HG03175 (cell line): ENCODE measurements at regions not wholly inside any gene's neighbourhood (a gene's known extent, or its start where the extent isn't known, plus 50 kb on each side); places are given as distances from the start of the nearest gene placed in this dataset.

Source experiments
- ATAC-seq: cut with Tn5 transposase; IDR thresholded peaks from one replicate; pipeline ENCODE4 v1.9.1; 2021; ENCODE audit warnings: mild to moderate bottlenecking, moderate library complexity; ENCODE audit not compliant: unreplicated experiment

DNA sequence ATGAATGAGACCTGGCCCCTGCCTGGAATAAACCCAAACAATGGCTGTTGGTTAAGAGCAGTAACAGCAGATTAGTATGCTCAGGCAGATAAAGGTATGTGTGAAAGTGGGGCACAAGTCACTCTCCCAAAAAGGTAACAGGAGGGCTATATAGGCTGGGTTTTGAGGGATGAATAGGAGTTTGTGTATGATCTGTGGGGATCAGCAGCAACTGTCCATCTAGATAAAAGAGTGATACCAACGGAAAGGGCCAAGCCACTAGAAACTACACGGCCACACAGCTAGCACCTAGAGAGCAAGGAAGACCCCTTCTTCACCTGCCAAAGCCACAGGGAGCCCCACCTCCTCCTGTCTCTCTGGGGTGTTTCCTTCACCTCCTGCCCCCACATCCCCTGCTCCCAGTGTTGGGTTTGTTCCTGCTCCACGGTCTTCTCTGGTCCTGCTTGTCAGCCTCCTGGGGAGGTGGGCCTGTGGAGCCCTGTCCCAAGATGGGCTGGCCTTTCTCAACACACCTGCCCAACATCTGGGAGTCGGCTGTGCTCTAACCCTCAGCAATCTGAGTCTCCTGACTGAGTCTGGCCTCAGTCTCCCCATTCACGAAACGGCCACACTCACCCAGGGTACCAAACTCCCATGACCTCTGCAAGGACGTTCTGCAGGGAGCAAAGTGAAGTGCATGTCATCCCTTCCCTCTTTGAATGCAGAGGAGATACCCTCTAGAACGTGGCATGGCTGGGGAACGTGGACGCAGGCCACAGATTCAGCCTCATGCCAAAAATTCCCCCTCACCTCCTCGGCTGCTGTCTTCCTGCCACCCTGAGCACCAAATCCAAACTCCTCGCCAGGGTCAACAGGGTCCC lies 108.2 kb downstream of the NCOR2 start:
- ATAC-seq, result no peak

DNA sequence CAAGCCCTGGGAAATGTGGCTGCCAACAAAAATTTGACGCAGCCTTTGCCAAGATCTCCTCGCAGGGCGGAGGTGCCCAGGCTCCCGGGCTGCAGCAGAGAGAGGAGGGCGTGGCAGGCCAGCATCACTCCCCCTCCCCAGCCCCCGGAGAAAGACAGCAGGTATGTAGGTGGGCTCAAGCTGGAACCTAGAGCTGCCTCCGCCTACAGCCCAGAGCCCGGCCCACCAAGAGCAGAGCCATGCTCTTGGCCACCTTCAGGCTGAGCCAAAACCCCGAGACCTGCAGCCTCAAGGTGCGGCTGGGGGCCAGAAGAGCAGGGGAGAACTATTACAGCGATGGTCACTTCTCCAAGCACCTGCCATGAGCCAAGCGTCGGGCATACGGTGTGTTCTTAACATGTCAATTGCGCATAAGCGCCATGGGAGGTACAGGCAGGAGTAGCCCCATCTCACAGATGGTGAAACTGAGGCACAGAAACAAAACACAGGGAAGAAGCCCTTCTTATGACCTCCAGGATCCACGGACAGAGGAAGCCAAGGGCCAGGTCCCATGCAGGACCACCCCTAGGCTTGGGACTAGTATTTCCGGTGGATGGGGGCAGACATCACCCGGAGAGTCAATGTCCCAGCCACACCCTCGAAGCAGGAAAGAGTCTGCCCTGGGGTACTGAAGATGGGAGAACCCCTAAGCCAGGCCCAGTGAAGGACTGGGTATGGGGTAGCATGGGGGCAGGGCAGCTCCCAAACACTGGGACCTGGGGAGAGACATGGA lies 109.0 kb downstream of the NCOR2 start:
- no peak for ATAC-seq

DNA sequence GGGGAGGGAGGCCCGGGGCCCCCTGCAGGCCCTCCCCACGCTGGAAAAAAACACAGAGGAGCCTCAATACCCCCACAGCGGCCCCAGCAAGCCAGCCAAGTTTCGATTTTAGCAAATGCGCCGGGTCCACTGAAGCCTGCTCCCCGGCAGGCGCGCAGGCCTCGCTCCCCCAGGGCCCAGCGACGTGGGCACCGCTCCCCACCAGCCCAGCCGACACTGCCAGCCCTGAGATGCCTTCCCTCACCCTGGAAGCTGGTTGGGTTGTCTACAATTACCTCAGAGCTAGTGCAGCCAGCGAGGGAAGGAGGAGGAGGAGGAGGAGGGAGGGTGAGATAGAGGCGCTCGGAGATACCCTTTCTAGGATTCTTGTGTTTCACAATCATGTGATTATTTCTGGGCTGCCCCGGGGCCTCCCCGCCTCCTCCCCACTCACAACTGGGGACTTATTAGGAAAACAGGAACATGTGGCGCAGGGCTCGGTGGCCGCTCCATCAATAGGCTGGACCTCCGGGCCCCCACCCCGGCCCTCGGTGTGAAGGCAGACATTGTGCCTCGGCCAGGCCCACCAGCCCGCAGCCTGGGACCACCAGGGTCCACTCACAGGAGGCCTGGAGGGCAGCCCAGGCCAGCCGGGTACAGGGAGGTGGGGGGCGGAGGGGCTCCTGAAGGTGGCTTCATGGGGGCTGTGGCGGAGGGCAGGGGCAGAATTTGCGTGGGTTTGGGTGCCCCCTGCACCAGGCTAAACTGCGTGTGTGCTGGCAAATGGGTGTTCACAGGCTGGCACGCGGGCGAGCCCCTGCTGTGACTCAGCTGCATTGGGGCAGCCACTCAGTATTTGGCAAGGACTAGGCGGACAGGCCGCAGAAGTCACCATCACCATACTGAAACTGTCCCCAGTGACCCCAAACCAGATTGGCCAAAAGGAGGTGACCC lies 109.9 kb downstream of the NCOR2 start:
- no peak for ATAC-seq

DNA sequence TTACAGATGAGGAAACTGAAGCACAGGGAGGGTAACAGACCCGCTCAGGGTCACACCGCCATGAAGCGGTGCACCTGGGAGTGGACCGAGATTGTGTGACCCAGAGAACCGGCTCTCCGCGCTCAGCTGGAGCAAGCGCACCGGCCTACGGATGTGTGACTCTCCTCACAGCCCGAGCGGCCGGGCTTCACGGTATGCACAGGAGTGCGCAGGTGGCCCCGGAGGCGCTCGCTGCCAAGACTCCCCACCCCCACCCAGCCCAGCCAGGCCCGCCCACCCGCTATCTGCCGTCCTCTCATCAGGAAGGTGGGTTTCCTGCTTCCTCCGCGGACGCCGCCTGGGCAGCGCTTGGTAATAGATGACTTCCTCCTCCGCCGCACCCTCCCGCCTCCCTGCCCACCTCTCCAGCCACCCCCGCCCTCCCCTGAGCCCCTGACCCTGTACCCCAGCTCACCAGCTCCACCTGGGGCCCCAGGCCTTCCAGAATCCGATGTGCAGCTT lies 110.7 kb downstream of the NCOR2 start:
- no peak for ATAC-seq

DNA sequence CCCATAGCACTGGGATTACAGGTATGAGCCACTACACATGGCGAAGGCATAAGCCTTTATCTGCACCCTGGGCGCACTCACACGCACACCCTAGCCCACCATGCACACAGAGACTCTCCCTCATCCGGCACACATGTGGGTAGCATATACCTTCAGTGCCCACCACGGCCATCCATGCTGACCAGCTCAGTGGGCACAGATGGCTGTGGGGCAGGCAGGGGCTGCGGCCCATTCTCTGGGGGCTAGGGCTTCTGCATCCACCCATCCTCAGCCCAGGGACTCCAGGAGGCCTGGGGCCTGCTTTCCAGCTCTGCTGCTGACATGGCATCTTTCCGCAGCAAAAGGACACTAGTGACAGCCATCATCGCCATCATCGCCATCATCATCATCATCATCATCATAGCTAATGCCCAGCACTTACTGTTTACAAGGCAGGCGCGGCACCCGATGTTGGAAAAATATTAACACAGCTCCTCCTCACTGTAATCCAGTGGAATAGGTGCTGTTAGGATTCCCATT lies 111.2 kb downstream of the NCOR2 start:
- ATAC-seq, result no peak

DNA sequence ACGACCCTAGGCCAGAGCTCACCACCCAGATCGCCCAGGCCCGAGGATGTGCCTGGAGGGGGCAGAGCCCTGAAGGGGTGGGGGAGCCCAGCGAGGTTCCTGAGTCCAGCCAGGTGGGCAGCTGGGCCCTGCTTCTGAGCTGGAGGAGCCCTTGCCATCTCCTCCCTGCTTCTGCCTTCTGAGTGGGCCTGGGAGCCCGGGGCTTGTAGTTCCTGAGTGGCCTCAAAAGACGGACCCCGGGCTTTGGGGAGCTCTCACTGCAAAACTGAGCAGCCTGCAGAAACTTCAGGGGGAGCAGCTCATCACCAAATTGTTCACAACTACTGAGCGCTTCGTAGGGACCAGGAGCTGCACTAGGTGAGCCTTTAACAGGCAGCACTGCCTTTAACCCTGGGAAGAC lies 112.1 kb downstream of the NCOR2 start:
- ATAC-seq, result no peak

DNA sequence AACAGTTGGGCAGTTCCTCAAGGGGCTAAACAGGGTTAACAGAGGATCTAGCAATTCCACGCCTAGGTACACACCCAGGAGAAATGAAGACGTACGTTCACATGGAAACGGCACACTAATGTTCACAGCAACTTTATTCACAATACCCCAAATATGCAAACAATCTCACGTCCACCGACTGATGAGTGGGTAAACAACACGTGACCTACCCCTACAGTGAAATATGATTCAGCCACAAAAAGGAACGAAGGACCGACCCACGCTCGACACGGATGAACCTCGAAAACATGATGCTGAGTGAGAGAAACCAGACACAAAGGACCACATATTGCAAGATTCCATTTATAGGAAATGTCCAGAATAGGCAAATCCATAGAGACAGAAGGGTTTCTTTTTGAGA lies 112.7 kb downstream of the NCOR2 start:
- ATAC-seq, result no peak

DNA sequence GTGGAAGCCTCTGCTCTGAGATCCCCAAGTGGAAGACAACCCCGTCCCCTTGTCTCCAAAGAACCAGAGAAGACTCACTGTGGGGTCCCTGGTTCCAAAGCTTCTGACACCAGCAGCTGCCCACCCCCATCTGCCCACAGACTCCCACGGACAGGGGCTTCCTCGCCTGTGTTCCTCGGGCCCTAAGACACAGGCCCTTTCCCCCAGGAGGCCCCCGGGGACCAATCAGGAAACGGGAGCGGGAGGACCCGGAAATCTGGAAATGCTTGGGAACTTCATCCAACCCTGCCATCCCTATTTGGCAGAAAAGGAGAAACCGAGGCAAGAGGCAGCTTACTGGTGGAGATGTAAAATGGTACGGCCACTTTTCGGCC lies 113.1 kb downstream of the NCOR2 start:
- no peak for ATAC-seq

DNA sequence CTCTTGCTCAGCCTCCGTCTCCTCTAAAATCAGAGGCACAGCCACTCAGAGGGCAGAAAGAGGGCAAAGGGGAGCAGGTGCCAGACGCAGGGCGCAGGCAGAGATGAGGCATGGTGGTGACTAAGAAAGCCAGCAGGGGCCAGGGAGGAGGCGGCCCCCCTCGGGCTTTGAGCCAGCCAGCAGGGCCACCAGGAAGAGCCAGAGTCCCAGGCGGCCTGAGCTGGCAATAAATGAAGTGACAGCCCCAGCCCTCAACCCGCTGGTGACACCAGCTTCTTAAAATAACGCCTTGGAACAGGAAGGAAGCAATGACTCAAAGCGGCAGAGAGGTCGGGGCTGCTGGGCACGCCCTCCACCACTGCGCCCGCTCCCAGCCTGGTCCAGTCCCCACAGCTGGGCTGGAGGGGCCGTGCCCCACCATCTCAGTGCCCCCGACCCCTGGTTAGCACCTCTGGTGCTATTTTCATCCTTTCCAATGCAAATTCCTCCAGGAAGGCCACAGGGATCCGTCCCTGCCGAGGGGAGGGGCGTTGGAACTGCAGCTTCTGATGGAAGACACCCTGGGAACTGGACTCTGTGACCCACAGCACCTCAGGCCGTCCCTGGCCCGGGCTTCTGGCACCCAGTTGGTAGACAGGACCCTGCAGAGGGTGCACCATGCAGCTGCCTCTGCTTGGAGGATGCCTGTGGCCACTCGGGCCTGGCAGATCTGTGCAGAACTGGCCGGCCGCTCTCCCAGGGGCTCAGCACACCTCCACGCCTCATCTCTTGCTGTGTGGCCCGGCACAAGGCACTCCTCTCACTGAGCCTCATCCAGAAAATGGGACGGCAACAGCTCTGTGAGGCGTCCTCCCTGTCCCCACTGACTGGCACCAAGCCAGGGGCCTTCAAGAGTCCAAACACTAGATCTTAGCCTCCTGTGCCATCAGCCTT lies 113.7 kb downstream of the NCOR2 start:
- ATAC-seq, result peak; percentile 85

DNA sequence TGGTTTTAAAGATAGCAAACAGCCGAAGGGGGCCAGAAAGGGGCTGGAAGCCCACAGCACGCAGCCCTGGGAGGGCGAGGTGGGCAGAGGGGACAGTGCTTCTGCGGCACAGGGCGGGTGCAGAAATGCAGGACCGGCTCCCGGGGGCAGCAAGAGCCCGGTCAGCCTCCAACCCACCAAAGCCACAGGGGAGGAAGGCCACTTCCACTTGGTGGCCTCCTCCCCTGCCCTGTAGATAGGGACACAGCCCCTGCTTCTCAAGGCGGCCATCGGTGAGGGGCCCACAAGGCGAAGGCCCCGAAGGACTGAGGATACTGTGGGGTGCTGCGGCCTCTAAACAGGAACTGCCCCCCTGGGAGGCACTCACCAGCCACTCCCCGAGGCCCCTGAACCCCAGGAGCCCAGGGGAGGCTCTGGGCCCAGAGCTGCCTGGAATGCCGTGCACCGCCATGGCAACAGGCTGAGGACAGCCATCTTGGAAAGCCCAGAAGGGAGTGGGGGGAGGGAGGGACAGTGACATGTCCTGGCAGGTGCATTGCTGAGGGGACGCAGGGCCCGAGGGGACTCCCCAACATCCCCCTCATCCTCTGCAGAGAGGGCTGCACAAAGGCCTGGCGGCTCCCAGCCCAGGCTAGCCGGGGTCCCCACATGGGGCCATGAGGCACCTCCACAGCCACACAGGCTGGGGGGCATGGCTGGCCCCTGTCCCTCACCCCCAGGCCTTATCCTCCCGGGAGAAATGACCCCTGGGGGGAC lies 114.7 kb downstream of the NCOR2 start:
- ATAC-seq, result no peak

DNA sequence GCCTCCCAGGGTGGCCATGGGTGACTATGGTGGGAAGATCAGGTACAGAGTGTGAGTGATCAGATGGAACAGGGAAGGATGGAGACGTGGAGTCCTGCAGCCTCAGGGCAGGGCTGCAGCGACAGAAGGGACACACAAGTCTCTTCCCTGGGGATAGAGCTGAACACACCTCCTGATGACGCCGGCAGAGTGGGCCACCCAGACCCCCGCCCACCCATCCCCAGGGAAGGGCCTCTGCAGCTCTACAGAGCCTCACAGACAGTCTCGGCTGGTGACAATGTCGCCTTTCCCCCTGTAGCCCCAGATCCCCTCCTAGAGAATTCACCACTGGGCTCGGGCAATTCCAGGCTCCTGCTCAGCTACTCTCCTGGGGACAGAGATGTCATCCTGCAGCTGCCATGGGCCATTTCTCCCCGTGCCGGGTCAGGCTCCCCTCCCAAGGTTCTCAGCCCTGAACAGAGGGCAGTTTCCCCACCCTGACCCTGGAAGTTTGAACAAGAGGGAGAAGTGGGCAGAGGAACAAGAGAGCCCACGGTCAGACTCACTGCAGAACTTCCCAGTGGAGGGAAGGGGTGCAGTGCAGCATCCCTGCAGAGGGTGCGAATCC lies 115.7 kb downstream of the NCOR2 start:
- no peak for ATAC-seq

DNA sequence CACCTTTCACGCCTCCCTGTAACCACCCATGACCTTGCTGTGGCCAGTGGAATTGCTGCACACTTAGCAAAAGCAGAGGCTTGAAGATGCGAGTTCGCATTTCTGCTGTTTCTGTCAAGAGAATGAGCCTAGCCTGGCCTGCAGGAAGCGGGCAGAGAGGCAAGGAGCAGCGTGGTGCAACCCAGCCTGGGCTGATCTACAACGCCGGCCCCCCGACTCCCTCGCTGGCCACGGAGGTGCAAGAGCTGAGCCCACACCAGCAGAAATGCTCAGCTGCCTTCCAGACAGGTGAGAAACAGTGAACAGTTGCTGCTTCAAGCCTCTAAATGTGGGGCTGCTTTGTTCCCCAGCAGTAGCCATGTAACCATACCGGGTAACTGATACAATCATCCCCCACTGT lies 116.4 kb downstream of the NCOR2 start:
- ATAC-seq, result no peak

DNA sequence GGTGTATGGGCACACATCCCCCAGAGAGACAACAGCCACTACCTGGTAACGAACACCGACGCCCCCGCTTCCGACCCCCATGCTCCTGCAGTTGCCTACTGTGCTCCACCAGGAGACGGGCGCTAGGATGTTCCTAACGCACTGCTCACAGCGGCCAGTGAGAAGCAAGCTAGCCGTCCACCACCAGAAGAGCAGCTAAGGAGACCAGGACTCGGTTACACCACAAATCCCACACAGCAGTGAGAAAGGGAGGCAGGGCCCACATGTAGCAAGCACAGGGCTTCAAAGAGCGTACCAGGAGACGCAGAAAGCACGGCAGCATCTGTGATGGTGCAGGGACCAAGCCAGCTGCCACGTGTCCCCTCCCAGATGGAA lies 117.0 kb downstream of the NCOR2 start:
- no peak for ATAC-seq

DNA sequence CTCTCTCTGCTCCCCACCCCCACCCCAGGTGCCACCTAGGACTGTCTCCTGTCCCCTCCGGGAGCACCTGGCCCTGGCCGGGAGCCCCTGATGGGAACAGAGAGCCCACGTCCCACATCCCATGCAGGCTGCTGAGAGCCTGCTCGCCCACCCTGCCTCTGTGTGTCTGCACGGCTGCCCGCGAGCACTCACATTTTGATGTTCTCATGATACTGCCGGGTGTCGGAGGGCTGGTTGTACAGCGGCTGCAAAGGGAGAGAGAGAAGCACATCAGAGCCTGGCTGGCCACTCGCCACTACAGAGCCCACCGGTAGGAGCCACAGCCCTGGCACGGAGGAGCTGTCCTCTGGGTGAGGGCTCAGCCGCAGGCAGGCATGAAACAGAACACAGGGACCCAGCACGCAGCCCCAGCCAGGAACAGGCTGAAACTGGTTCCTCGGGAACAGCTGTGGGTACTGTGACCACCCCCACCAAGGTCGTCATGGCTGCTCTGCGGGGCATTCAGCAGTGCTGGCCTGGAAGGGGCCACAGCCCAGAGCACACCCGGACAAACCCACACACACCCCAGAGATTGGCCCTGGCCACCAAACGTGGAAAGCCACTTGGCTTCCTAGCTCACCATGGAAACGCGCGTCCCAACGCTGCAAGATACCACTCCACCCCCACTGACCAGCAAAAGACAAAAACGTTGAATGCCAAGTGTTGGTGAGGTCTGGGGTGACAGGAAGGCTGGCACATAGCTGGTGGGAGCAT lies 117.6 kb downstream of the NCOR2 start:
- ATAC-seq, result no peak

DNA sequence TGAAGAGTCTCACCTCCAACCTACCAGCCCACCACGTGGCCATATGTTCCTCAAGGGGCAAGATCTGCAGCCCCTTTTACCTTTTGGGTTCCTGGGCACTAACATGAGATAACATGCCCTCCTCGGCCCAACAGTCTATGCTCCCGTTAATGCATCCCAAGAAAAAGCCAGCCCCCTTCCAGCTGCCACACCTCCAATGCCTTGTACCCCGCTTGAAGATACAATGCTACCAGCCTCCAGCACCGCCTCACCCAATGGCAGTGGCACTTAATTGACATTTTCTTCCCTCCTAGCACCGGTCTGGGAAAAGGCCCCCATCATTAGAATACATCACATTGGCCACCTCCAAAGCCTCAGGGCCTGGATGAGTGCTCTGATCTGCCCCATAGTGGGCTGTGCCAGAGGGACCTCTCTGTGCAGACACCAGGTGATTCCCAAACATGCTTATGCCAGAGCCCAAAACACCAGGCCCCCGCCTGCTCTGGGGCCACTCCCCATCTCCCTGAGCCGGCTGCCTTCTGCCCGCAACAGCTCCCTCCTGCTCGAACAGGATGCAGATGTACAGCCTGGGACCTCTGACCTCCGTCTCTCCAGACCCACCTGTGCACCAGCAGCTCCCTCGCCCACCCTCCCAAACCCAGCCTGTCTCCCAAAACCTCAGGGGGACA lies 118.3 kb downstream of the NCOR2 start:
- no peak for ATAC-seq

DNA sequence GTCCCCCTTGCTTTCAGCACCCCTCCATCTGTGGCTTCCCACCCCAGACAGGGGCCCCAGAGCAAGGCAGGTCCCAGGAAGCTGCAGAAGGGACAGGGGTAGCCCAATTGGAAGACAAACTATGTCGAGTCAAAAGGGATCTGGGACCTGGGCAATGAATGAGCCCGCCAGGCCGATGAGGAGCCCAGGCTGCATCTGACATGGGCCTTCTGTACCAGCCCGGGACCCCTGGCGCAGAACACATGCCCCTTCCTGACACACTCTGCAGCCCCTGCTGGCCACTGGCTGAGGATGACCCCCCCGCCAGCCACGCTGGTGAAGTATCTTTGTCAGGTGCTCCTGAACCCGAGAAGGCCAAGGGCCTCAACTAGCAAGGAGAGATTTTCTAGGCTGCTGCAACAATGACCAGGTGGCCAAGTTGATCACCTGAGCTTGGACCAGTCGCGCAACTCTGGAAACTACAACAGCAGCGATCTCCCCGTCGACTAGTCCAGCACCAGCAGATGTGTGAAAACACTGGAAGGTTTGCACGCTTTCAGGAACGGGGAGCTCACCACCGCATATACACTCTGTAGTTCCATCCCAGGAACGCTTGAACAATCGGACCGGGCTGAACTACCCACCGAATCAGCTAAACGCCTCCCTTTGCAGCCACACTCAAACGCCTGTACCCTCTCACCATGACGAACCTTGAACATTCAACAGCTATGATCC lies 119.0 kb downstream of the NCOR2 start:
- ATAC-seq, result no peak

DNA sequence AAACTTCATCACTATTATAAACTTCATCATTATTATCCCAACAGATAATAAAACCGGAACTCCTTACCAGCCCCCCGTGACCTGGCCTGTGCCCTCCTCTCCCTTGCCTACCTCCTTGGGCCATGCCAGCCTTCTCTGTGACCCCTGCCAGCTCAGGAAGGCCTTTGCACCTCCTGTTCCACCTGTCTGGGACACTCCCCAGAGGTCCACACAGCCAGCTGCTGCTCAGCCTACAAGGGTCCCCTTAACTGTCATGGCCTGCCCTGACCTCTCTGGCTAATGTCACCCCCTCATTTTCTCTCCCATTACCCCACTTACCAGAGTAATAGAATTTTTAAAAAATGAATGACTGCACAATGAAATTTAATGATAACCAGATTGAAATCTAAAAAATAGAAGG lies 121.0 kb downstream of the NCOR2 start:
- ATAC-seq, result no peak
